Ascending aorta (tissue), 2 donors: ENCODE measurements at regions not wholly inside any gene's neighbourhood (a gene's known extent, or its start where the extent isn't known, plus 50 kb on each side); places are given as distances from the start of the nearest gene placed in this dataset.

Experiments used
- DNase-seq, 2 donors: peaks; one replicate each; pipeline ENCODE4 v3.0.0-alpha.2; 2019; ENCODE audit warnings: low spot score in 2 of 2
- H3K27ac ChIP-seq, 2 donors: fragments of 200-600 bp; sonication (generic); one replicate each; pipeline ENCODE4 v1.5.1; 2016 to 2017; ENCODE audit warnings: mild to moderate bottlenecking in 1 of 2
- H3K27me3 ChIP-seq: fragments of 200-600 bp; sonication (generic); one replicate; pipeline ENCODE4 v1.5.1; 2017
- H3K36me3 ChIP-seq, 2 donors: fragments of 200-600 bp; sonication (generic); one replicate each; pipeline ENCODE4 v1.5.1; 2016
- H3K4me1 ChIP-seq, 2 donors: fragments of 200-600 bp; sonication (generic); one replicate each; pipeline ENCODE4 v1.5.1; 2016 to 2017; ENCODE audit warnings: mild to moderate bottlenecking in 1 of 2
- H3K4me3 ChIP-seq, 2 donors: fragments of 200-600 bp; sonication (generic); one replicate each; pipeline ENCODE4 v1.5.1; 2016 to 2017; ENCODE audit warnings: mild to moderate bottlenecking in 1 of 2
- H3K9me3 ChIP-seq, 2 donors: fragments of 200-600 bp; sonication (generic); one replicate each; pipeline ENCODE4 v1.5.1; 2016
- intact Hi-C: fragments of 100-400 bp; cut with DNase I; formaldehyde crosslinking; loops from one replicate; pipeline ENCODE4 v1.15.1; 2023
- TF ChIP-seq, protein P1 (sequence below), 3 experiments: fragments of 200-600 bp in 2 of 3; fragments of 450-650 bp in 1 of 3; sonication (generic) in 2 of 3; IDR thresholded peaks; one replicate each; pipeline ENCODE4 v1.5.1; 2016 to 2019; ENCODE audit warnings: antibody characterized with exemption in 3 of 3, mild to moderate bottlenecking in 1 of 3, moderate library complexity in 1 of 3

DNA sequence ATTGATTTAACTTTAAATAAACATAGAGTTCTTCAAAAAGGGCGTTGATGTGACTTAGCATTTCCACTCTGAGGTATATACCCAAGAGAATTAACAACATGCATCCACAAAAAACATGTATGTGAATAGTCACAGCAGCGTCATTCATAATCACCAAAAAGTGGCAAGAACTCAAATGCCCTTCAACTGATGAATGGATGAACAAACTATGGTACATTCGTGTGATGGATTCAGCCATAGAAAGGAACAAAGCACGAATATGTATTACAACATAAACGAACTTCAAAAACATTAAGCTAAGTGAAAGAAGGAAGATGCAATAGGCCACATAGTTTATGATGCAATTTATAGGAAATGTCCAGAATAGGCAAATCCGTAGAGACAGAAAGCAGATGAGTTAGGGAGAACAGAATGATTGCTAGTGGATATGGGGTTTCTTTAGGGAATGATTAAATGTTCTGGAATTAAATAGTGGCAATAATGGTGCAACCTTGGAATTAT, 72.3 kb upstream of the UQCRFS1 start:
- H3K4me1 ChIP-seq, result no peaks in the 10 kb centered on the region
- H3K27ac ChIP-seq, result no peak overlapping the region
- no peaks in the 10 kb centered on the region for H3K36me3 ChIP-seq
- DNase-seq, result no peak
- intact Hi-C loops, result no loop called here
- TF ChIP-seq, protein P1, sequence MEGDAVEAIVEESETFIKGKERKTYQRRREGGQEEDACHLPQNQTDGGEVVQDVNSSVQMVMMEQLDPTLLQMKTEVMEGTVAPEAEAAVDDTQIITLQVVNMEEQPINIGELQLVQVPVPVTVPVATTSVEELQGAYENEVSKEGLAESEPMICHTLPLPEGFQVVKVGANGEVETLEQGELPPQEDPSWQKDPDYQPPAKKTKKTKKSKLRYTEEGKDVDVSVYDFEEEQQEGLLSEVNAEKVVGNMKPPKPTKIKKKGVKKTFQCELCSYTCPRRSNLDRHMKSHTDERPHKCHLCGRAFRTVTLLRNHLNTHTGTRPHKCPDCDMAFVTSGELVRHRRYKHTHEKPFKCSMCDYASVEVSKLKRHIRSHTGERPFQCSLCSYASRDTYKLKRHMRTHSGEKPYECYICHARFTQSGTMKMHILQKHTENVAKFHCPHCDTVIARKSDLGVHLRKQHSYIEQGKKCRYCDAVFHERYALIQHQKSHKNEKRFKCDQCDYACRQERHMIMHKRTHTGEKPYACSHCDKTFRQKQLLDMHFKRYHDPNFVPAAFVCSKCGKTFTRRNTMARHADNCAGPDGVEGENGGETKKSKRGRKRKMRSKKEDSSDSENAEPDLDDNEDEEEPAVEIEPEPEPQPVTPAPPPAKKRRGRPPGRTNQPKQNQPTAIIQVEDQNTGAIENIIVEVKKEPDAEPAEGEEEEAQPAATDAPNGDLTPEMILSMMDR (IDR thresholded peaks at IDR 0.05), result no peak
- no peaks in the 10 kb centered on the region for H3K9me3 ChIP-seq
- H3K27me3 ChIP-seq, result no peaks in the 10 kb centered on the region
- no peak overlapping the region for H3K4me3 ChIP-seq

DNA sequence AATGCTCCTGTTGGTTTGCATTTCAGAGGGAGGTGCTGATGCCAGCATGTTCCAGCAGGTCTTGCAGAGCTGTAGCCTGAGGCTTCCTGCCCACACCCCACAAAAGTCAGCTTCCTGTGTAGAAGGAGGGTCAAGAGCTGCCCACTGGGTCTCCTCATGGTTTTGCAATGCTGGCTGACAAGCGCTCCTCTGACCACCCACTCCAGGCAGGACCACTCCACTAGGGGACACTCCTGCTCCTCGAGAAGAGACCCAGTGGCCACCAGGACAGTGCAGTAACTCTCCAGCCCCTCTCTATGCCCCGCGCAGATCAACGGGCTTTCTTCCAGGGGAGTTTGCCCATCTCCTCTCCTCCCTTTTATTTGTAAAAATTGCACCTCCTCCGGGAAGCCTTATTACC, 72.9 kb upstream of the UQCRFS1 start:
- Histone ChIP-seq H3K4me1 (no peaks in the 10 kb centered on the region), H3K4me3 (no peak overlapping the region), H3K27ac (no peak overlapping the region), H3K27me3 (no peaks in the 10 kb centered on the region), H3K36me3 (no peaks in the 10 kb centered on the region), H3K9me3 (no peaks in the 10 kb centered on the region)
- intact Hi-C loops, result no loop called here
- TF ChIP-seq, protein P1 (IDR thresholded peaks at IDR 0.05), result no peak
- no peak for DNase-seq

DNA sequence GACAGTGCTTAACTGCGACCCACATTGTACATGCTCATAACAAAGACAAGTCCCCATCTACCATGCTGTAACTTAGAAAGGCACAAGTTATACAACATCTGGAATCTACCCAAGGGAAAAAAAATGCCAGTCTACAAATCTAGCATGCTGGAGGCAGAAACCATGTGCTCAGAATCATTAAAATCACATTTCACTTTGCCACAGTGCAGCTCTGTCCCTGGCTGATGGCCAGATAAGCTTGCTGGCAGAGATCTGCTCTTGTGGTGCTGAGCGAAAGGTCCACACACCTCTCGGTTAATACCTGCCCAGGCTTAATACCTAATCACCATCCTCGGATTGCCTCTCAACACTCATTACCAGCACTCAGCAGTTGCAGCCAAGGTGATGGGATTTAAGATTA, 74.1 kb upstream of the UQCRFS1 start:
- no peaks in the 10 kb centered on the region for H3K4me1 ChIP-seq
- H3K27ac ChIP-seq, result no peak overlapping the region
- no peak for DNase-seq
- H3K4me3 ChIP-seq, result no peak overlapping the region
- H3K36me3 ChIP-seq, result no peaks in the 10 kb centered on the region
- no peaks in the 10 kb centered on the region for H3K27me3 ChIP-seq
- H3K9me3 ChIP-seq, result no peaks in the 10 kb centered on the region
- intact Hi-C loops, result no loop called here
- TF ChIP-seq, protein P1 (IDR thresholded peaks at IDR 0.05), result no peak

DNA sequence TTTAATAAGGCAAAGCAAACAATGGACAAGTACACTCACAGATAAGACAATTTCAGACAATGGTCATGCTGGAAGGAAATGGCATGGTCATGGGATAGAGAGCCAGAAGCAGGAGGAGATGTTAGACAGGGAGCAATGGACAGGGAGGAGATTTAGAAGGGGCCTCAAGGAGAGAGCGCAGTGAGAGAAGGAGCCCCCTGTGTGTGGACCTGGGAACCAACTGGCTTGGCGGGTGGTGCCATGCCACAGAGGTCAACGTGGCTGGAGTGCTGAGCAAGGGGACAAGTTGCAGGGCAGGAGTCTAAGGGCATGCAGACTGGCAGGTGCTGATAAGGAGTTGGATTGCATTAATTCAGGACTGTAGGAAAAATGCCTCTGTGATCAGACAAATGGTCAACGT, 75.3 kb upstream of the UQCRFS1 start:
- Histone ChIP-seq H3K4me3 (no peak overlapping the region), H3K9me3 (no peaks in the 10 kb centered on the region), H3K27me3 (no peaks in the 10 kb centered on the region), H3K4me1 (no peaks in the 10 kb centered on the region), H3K27ac (no peak overlapping the region), H3K36me3 (no peaks in the 10 kb centered on the region)
- intact Hi-C loops, result no loop called here
- TF ChIP-seq, protein P1 (IDR thresholded peaks at IDR 0.05), result no peak
- no peak for DNase-seq

DNA sequence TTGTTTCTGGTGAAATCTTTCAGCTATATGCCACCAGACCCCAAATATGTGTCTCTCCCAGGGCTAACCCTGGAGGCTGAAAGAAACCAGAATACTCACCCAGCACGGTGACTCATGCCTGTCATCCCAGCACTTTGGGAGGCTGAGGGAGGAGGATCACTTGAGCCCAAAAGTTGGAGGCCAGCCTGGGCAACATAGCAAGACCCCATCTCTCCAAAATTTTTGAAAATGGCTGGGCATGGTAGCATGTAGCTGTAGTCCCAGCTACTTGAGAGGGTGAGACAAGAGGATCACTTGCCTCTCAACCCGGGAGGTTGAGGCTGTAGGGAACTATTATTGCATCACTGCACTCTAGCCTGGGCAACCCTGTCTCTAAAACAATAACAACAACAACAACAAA, 76.1 kb upstream of the UQCRFS1 start:
- no peak for DNase-seq
- intact Hi-C loops, result no loop called here
- TF ChIP-seq, protein P1 (IDR thresholded peaks at IDR 0.05), result no peak
- Histone ChIP-seq H3K36me3 (no peaks in the 10 kb centered on the region), H3K27me3 (no peaks in the 10 kb centered on the region), H3K4me1 (no peaks in the 10 kb centered on the region), H3K27ac (no peak overlapping the region), H3K9me3 (no peaks in the 10 kb centered on the region), H3K4me3 (no peak overlapping the region)

DNA sequence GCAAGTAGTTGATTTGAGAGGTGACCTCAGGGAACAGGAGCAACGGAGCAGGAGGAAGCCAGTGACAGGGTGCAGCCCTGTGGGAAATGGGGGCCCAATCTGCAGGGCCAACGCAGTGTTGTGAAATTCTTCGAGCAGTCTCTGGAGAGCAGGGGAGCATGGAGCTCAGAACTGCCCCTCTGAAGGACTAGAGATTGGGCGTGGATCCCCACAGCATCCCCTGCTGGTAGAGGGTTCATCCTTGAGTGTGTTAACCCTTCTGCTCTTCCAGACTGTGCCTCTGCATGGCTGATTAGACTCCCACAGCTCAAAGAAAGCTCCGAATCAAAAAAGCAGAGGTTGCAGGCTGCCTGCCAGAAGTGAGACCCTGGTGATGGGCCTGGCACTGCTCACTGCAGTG, 77.9 kb upstream of the UQCRFS1 start:
- DNase-seq, result no peak
- Histone ChIP-seq H3K9me3 (no peaks in the 10 kb centered on the region), H3K36me3 (no peaks in the 10 kb centered on the region), H3K27ac (no peak overlapping the region), H3K4me3 (no peak overlapping the region), H3K4me1 (no peaks in the 10 kb centered on the region), H3K27me3 (no peaks in the 10 kb centered on the region)
- intact Hi-C loops, result no loop called here
- TF ChIP-seq, protein P1 (IDR thresholded peaks at IDR 0.05), result no peak
